A673 (cell line): ENCODE measurements at regions not wholly inside any gene's neighbourhood (a gene's known extent, or its start where the extent isn't known, plus 50 kb on each side); places are given as distances from the start of the nearest gene placed in this dataset.

Experiments used
- CTCF ChIP-seq: fragments of 300-800, 200-600 bp; sonication (generic); conservative IDR thresholded peaks from 2 replicates; pipeline ENCODE4 v1.5.1; 2017; ENCODE audit warnings: low read depth, mild to moderate bottlenecking, antibody characterized with exemption, low read length, moderate library complexity, mixed read lengths
- EZH2 ChIP-seq: fragments of 200-600 bp; sonication (generic); IDR thresholded peaks from 2 replicates; pipeline ENCODE4 v1.6.1; 2017; ENCODE audit warnings: borderline replicate concordance, low read depth, mild to moderate bottlenecking, mixed read lengths, antibody characterized with exemption, low read length; ENCODE audit not compliant: poor library complexity, severe bottlenecking

GRCh38 chr16:51239196-51239595 lies 88.1 kb upstream of the SALL1 start:
- TF ChIP-seq CTCF (no peak), EZH2 (no peak)
